IMR-90 (cell line): ENCODE measurements at regions not wholly inside any gene's neighbourhood (a gene's known extent, or its start where the extent isn't known, plus 50 kb on each side); places are given as distances from the start of the nearest gene placed in this dataset.

Source experiments
- ATAC-seq: fragments of 200-7000 bp; cut with Tn5 transposase; 2 replicates; pipeline ENCODE4 v1.9.1; 2020; ENCODE audit warnings: low read depth, mild to moderate bottlenecking, moderate library complexity
- BruUV-seq: library from RNA; stranded (reverse); fragments of 400-500 nt; replicated peaks from 2 replicates; lab custom pipeline; 2021; lab: Mats Ljungman, UMichigan
- CTCF ChIA-PET: fragments of 300-600 bp; formaldehyde crosslinking; extraction: SDS; loops from one replicate; lab custom pipeline; 2021; ENCODE audit warnings: antibody characterized with exemption; lab: Yijun Ruan, JAX
- POLR2A ChIA-PET: fragments of 300-600 bp; sonication (Branson Sonifier 250); formaldehyde crosslinking; loops from one replicate; lab custom pipeline; 2022; ENCODE audit warnings: antibody characterized with exemption; ENCODE audit not compliant: unreplicated experiment; lab: Charles Lee
- DNase-seq: peaks from one replicate; pipeline ENCODE4 v3.0.0; 2013
- H2AFZ ChIP-seq: replicated peaks from 2 replicates; pipeline ENCODE3; 2013; ENCODE audit warnings: low read length, mild to moderate bottlenecking; ENCODE audit not compliant: poor library complexity
- H2AK5ac ChIP-seq: 2 replicates; pipeline ENCODE4 v1.6.1; 2013; ENCODE audit warnings: low read depth, low read length, inconsistent platforms
- H2AK9ac ChIP-seq: replicated peaks from 2 replicates; pipeline ENCODE3; 2013; ENCODE audit warnings: mild to moderate bottlenecking, low read depth, low read length, moderate library complexity; ENCODE audit not compliant: poor library complexity
- H2BK120ac ChIP-seq: 2 replicates; pipeline ENCODE4 v1.6.1; 2013; ENCODE audit warnings: low read depth, low read length, inconsistent platforms
- H2BK15ac ChIP-seq: 3 replicates; pipeline ENCODE4 v1.6.1; 2013; ENCODE audit warnings: low read depth, low read length, inconsistent platforms
- H2BK20ac ChIP-seq: 2 replicates; pipeline ENCODE4 v1.6.1; 2013; ENCODE audit warnings: low read depth, mild to moderate bottlenecking, inconsistent platforms, low read length, moderate library complexity
- H2BK5ac ChIP-seq: 2 replicates; pipeline ENCODE4 v1.6.1; 2013; ENCODE audit warnings: mild to moderate bottlenecking, low read depth, low read length, inconsistent platforms; ENCODE audit not compliant: poor library complexity, severe bottlenecking
- H3K14ac ChIP-seq: replicated peaks from 2 replicates; pipeline ENCODE4 v1.6.1; 2013; ENCODE audit warnings: low read depth, low read length, inconsistent platforms
- H3K18ac ChIP-seq: 2 replicates; pipeline ENCODE4 v1.6.1; 2013; ENCODE audit warnings: low read depth, low read length, control low read depth
- H3K23ac ChIP-seq: 2 replicates; pipeline ENCODE4 v1.6.1; 2013; ENCODE audit warnings: low read depth, low read length, inconsistent platforms
- H3K27ac ChIP-seq: 2 replicates; pipeline ENCODE4 v1.5.1; 2013; ENCODE audit warnings: mild to moderate bottlenecking, control low read depth, low read length; ENCODE audit not compliant: insufficient read depth
- H3K27me3 ChIP-seq: 2 replicates; pipeline ENCODE4 v1.6.1; 2013; ENCODE audit warnings: low read length; ENCODE audit not compliant: control insufficient read depth, insufficient read depth
- H3K36me3 ChIP-seq: 2 replicates; pipeline ENCODE4 v1.6.1; 2013; ENCODE audit warnings: low read length, mixed read lengths; ENCODE audit not compliant: control insufficient read depth, insufficient read depth
- H3K4ac ChIP-seq: 2 replicates; pipeline ENCODE4 v1.6.1; 2013; ENCODE audit warnings: low read depth, low read length, inconsistent platforms
- H3K4me1 ChIP-seq: 2 replicates; pipeline ENCODE4 v1.6.1; 2013; ENCODE audit warnings: low read length, mixed read lengths; ENCODE audit not compliant: control insufficient read depth, insufficient read depth
- H3K4me2 ChIP-seq: 2 replicates; pipeline ENCODE4 v1.6.1; 2013; ENCODE audit warnings: low read depth, mild to moderate bottlenecking, control low read depth, low read length, moderate library complexity
- H3K4me3 ChIP-seq: 2 replicates; pipeline ENCODE4 v1.5.1; 2013; ENCODE audit warnings: low read depth, mild to moderate bottlenecking, control low read depth, low read length, moderate library complexity; ENCODE audit not compliant: insufficient read depth
- H3K56ac ChIP-seq: 2 replicates; pipeline ENCODE4 v1.6.1; 2013; ENCODE audit warnings: low read length, inconsistent platforms; ENCODE audit not compliant: insufficient read depth; ENCODE audit errors: extremely low read depth
- H3K79me1 ChIP-seq, 2 experiments: 2 replicates each; pipeline ENCODE4 v1.6.1; 2013; ENCODE audit warnings: low read length in 2 of 2, inconsistent platforms in 1 of 2, low read depth in 1 of 2
- H3K9ac ChIP-seq: 2 replicates; pipeline ENCODE4 v1.6.1; 2013; ENCODE audit warnings: low read depth, low read length, control low read depth
- H3K9me1 ChIP-seq: 2 replicates; pipeline ENCODE4 v1.6.1; 2013; ENCODE audit warnings: low read length, inconsistent platforms; ENCODE audit not compliant: insufficient read depth
- H3K9me3 ChIP-seq: 2 replicates; pipeline ENCODE4 v1.6.1; 2013; ENCODE audit warnings: low read length; ENCODE audit not compliant: control insufficient read depth, insufficient read depth
- H4K20me1 ChIP-seq: 2 replicates; pipeline ENCODE4 v1.6.1; 2013; ENCODE audit warnings: low read length, inconsistent platforms; ENCODE audit not compliant: insufficient read depth
- H4K5ac ChIP-seq: 2 replicates; pipeline ENCODE4 v1.6.1; 2013; ENCODE audit warnings: mild to moderate bottlenecking, low read depth, low read length, control low read depth
- H4K8ac ChIP-seq, 2 experiments: 2 replicates each; pipeline ENCODE4 v1.6.1; 2013; ENCODE audit warnings: low read depth in 2 of 2, low read length in 2 of 2, control low read depth in 1 of 2, inconsistent platforms in 1 of 2
- H4K91ac ChIP-seq: 2 replicates; pipeline ENCODE4 v1.6.1; 2013; ENCODE audit warnings: low read depth, low read length, inconsistent platforms; ENCODE audit not compliant: insufficient read depth
- ELK1 ChIP-seq: fragments of 150-350 bp; IDR thresholded peaks from 2 replicates; pipeline ENCODE4 v1.6.1; 2016; ENCODE audit warnings: low read depth, mild to moderate bottlenecking, low read length, moderate library complexity, borderline replicate concordance
- RCOR1 ChIP-seq: IDR thresholded peaks from 2 replicates; pipeline ENCODE4 v1.6.1; 2012; ENCODE audit warnings: mild to moderate bottlenecking, low read length, improper control_type of control experiment; ENCODE audit not compliant: insufficient replicate concordance
- WGBS, 2 experiments: methylation state at CpG; one replicate each; pipeline versions ENCODE4 v1.1.5 to v1.1.7; 2013; ENCODE audit warnings: missing lambda C conversion rate in 2 of 2; ENCODE audit not compliant: insufficient read length in 1 of 2; ENCODE audit errors: extremely low coverage in 2 of 2; 5-methylcytosine and 5-hydroxymethylcytosine counted together
- dilution Hi-C: fragments of 300-500 bp; cut with HindIII; formaldehyde crosslinking; loops from one replicate; pipeline ENCODE4 v1.14.3; 2018; ENCODE audit warnings: low sequenced_read_pairs; ENCODE audit not compliant: unreplicated experiment
- in situ Hi-C: fragments of 300-500 bp; cut with MboI; formaldehyde crosslinking; loops from 3 replicates; pipeline ENCODE4 v1.14.3; 2019; ENCODE audit warnings: low sequenced_read_pairs, inconsistent platforms, mixed read lengths
- intact Hi-C: fragments of 100-400 bp; cut with micrococcal nuclease; formaldehyde crosslinking; loops from 2 replicates; pipeline ENCODE4 v1.10.0; 2022

DNA sequence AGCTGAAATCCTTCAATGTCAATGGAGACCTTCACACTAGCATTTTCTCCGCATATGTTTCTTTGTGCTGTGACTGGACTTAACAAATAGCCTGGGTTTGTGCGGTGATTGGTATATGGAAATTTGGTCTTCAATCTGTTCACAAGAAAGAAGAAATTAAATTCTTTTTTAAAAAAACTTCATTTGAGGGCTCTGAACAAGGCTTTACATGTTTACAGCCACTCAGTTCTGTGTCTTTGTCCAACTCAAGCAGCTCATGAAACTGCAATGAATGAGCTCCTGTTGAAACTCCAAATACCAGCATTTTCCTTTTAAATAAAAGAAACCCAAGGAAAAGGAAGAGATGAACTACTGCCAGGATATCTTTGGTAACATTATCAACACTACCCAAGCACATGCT lies 57.3 kb downstream of the PIK3C2A start:
- Histone ChIP-seq H3K9me1 (no peaks in the 10 kb centered on the region; the same call in 1 of the 2 replicates), H4K8ac (no peak overlapping the region), H3K9me3 (no peaks in the 10 kb centered on the region), H2AK9ac (no peak overlapping the region), H3K27ac (no peak overlapping the region), H3K9ac (no peak overlapping the region), H3K56ac (no peak overlapping the region), H4K91ac (no peak overlapping the region), H3K14ac (no peak overlapping the region), H3K23ac (no peak overlapping the region), H3K4me1 (no peaks in the 10 kb centered on the region; the same call in 1 of the 2 replicates), H2AFZ (no peak overlapping the region), H2BK20ac (no peak overlapping the region), H3K4me2 (no peak overlapping the region), H3K18ac (no peak overlapping the region), H2BK5ac (no peak overlapping the region), H2BK15ac (no peak overlapping the region), H4K5ac (no peak overlapping the region), H3K4ac (no peak overlapping the region), H2AK5ac (no peak overlapping the region), H3K4me3 (no peak overlapping the region), H3K36me3 (peaks cover 3% of the 10 kb centered on the region; the same call in 1 of the 2 replicates), H3K79me1 (peaks cover 4 to 11% of the 10 kb centered on the region in 2 experiments; a peak in 3 of 4 replicates), H3K27me3 (no peaks in the 10 kb centered on the region), H4K20me1 (no peaks in the 10 kb centered on the region), H2BK120ac (no peak overlapping the region)
- in situ Hi-C loops = no loop called here
- CTCF ChIA-PET = interaction anchor here (1.3 kb wide), 1 partner anchor 9 kb away, joined by 3 read pairs; no protein-coding TSS in a partner anchor
- TF ChIP-seq RCOR1 (no peak), ELK1 (no peak)
- no peak for DNase-seq
- dilution Hi-C loops = no loop called here
- ATAC-seq = no peak
- no TSS peak for BruUV-seq
- POLR2A ChIA-PET = interaction anchor here (0.5 kb wide), 1 partner anchor 117 kb away, joined by 5 read pairs; no protein-coding TSS in a partner anchor
- intact Hi-C loops = no loop called here
- no CpG with 5 or more reads among the region's 2 CpGs for WGBS, 2 experiments
